HG02798 (cell line): ENCODE measurements at regions not wholly inside any gene's neighbourhood (a gene's known extent, or its start where the extent isn't known, plus 50 kb on each side); places are given as distances from the start of the nearest gene placed in this dataset.
"Not testable (repeated sequence)": the region's sequence is repeated elsewhere in the genome, so short reads cannot be mapped to it uniquely, and the experiment has no call there.

Experiments used
- ATAC-seq: cut with Tn5 transposase; IDR thresholded peaks from one replicate; pipeline ENCODE4 v1.9.1; 2021; ENCODE audit warnings: mild to moderate bottlenecking; ENCODE audit not compliant: unreplicated experiment, poor library complexity

- ATAC-seq: no peak
These were observed 77.8 kb upstream of the SPOPL start for GRCh38 chr2:138423745-138424144.

GRCh38 chr2:138424436-138425140, 77.0 kb upstream of the SPOPL start:
- ATAC-seq: no peak

- not testable (repeated sequence) for ATAC-seq
These were observed 75.5 kb upstream of the SPOPL start for GRCh38 chr2:138426116-138426515.

GRCh38 chr2:138428710-138429440, 72.7 kb upstream of the SPOPL start:
- ATAC-seq: no peak

- no peak for ATAC-seq
These were observed 71.4 kb upstream of the SPOPL start for GRCh38 chr2:138430181-138430580.

GRCh38 chr2:138432971-138433370, 68.6 kb upstream of the SPOPL start:
- ATAC-seq: peak; percentile 64

- no peak for ATAC-seq
These were observed 67.3 kb upstream of the SPOPL start for GRCh38 chr2:138433995-138434951.

GRCh38 chr2:138435701-138436100, 65.9 kb upstream of the SPOPL start:
- ATAC-seq: no peak

- ATAC-seq: no peak
These were observed 61.8 kb upstream of the SPOPL start for GRCh38 chr2:138439733-138440132.

- no peak for ATAC-seq
These were observed 60.8 kb upstream of the SPOPL start for GRCh38 chr2:138440759-138441158.

GRCh38 chr2:138441916-138442315, 59.7 kb upstream of the SPOPL start:
- no peak for ATAC-seq

GRCh38 chr2:138444411-138444810, 57.2 kb upstream of the SPOPL start:
- no peak for ATAC-seq

- ATAC-seq: no peak
These were observed 56.3 kb upstream of the SPOPL start for GRCh38 chr2:138445227-138445626.

- no peak for ATAC-seq
These were observed 55.5 kb upstream of the SPOPL start for GRCh38 chr2:138446043-138446442.

- no peak for ATAC-seq
These were observed 53.5 kb upstream of the SPOPL start for GRCh38 chr2:138447889-138448570.
